ENCODE measurements at regions not wholly inside any gene's neighbourhood (a gene's known extent, or its start where the extent isn't known, plus 50 kb on each side); places are given as distances from the start of the nearest gene placed in this dataset.
A peak's percentile ranks its signal among the peaks of the same experiment; 100 is the strongest.

DNA sequence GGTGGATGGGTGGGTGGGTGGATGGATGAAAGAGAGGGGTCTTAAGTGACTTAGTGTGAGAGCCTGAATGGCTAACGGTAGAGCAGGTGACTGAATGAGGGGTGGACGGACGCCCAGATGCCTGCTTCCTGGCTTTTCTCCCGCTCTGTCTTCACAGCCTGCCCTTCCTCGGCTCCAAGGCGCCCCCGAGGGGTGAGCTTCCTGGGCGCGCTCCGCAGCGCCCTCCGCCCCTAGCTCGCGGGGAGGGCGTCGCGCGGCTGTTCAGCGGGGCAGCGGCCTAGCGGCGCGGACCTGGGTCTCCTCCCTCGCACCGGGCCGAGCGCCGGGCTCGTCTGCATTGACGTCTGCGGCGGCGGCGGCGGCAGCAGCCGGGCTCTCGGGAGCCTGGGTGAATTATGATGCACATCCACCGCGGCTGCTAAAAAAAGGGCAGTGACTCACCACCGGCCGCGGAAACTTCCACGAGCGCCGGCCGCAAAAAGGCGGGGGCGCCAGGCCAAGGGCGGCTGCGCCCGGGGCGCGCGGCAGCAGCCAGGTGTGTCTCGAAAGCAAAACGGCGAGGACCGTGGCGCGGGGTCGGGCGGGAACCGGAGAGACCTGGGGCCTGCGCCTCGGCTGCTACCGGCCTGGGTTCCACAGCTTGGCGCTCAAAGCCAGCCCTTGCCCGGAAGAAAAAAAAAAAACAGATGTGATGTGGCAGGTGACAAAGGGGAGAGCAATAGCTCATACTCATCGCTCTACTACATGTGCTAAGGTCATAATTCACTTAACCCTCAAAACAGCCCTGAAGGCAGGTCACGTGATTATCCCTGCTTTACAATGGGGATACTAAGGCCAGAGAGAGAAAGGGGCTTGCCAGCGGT lies 143.0 kb upstream of the ADRA1B start:
- DNase-seq (ENCODE audit: insufficient read length, low spot score) (peak; percentile 65), FAIRE-seq (no peak)

DNA sequence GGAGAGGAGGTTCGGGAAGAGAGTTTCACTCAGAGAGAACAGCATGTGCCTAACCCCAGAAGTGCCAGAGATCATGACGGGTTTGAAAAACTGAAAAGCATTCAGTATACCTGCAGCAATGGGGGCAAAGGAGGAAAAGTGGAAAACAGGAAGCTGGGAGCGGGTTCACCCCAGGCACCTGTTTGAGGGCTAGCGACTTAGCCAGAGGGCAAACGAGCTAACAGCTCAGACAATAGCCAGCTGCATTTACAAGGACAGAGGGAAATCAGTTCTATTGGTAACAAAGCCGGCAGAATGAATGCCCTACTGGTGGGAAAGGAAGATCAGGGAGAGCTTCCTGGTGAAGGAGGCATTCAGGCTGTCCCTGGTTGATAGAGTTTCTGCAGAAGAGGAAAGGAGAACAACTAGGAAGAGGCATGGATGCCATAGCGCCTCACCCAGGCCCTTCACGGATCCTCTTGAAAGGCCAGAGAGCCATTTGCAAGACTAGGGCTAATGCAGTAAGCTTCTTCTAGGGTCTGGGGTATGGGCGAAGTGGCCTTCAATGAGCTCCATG lies 141.7 kb upstream of the ADRA1B start:
- FAIRE-seq (no peak), DNase-seq (ENCODE audit: insufficient read length, low spot score) (no peak)

DNA sequence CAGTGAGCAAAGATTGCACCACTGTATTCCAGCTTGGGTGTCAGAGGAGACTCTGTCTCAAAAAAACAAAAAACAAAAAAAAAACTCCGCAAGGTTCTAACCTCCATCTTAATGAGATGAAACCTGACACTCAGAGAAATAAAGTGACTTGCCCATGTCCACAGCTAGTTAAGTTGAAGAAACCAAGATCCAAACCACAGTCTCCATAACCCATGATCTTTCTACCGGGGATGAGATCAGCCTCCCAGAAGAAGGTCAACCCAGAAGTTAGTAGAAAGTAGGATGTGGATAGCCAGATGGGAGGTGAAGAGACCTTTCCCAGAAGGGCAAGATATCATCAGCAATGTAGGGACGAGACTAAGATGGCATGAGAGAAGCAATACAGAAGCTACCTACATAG lies 140.4 kb upstream of the ADRA1B start:
- DNase-seq (ENCODE audit: insufficient read length, low spot score): no peak
- FAIRE-seq: no peak

DNA sequence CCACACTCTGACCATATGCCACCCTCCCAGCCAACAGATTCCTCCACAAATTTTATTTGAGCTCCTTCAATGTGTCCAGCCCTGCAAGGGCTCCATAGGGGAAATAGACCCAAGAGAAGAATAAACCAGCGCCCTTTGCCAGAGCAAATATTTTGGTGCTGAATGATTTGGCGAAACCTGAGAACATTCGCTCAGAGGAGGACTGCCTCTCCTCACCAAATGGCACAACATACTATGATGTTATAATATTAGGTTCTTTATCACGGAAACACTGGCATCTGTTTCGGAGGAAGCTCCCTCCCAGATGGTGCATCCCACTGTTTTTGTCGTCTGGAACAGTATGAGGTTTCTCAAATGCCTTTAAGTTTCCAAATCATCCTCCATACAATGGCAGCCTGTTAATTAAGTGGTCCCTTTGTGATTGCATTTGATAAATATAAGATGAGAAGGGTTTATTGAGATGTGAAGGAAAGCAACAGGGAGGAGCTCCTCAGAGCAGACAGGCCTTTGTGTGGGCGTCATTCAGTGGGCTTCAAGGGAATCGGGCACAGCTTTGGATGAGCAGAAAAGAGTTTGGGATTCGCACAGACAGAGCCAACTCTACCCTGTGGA lies 139.1 kb upstream of the ADRA1B start:
- DNase-seq (ENCODE audit: insufficient read length, low spot score): no peak
- no peak for FAIRE-seq

DNA sequence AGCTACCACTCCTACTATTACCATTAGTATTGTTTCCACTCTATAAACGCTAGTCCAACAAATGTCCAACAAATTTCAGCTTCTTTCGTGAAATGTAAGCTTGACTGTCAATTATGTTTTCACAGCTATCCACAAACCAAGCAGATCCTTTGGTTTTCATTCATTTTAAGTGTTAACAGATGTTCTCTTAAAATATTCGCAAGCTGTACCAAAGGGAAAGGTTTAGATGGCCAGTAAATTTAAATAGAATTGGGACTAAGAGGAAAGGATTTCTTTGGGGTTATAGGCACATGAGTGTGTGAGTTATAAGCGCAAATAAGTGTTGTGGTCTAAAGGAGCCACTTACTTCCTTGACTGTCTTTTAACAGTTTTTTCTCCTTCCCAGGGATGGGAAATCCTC lies 136.8 kb upstream of the ADRA1B start:
- no peak for FAIRE-seq
- no peak for DNase-seq (ENCODE audit: insufficient read length, low spot score)

DNA sequence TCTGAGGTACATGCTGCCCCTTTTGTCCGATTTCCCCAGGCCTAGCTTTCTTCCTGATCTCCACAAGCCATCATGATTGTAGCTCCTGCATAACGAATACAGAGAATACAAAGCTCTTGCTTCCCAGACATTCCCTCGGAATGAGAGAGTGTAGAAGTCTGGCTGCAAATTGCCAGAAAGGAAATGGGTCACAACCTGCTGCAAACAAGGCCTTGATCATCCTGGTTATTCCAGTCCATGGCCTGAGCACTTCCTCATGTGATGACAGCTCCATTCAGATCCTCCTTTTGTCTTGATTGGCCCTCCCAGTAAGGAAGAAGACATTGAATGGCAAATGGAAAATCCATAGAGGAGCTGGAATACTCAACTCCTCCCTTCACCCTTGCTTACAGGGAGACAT lies 136.0 kb upstream of the ADRA1B start:
- no peak for DNase-seq (ENCODE audit: insufficient read length, low spot score)

DNA sequence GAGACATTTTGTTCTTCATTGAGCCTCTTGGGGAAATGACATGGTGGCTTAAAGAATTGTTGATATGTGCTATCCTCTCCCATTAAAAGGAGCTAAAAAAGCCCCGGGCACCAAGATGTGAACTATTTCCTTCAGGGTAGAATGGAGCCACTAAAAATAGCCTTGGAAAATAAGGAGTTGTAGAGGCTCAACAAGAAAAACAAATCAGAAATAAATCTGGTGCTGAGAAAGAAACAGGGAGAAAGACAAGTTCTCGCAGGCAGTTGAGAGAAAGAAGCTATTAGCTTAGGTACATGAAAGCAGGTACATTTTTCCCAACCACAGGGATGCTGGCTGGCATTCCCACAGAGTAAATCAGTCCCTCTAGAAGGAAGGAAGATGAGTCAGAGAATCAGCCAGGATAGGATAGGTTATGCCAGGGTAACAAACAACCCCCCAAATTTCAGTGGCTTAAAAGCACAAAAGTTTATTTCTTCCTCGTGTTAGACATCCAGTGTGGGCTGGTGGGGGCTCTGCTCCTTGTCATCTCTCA lies 134.6 kb upstream of the ADRA1B start:
- DNase-seq (ENCODE audit: insufficient read length, low spot score) (no peak), FAIRE-seq (no peak)

More for the DNA sequence above, 136.0 kb upstream of the ADRA1B start:
- FAIRE-seq: no peak

DNA sequence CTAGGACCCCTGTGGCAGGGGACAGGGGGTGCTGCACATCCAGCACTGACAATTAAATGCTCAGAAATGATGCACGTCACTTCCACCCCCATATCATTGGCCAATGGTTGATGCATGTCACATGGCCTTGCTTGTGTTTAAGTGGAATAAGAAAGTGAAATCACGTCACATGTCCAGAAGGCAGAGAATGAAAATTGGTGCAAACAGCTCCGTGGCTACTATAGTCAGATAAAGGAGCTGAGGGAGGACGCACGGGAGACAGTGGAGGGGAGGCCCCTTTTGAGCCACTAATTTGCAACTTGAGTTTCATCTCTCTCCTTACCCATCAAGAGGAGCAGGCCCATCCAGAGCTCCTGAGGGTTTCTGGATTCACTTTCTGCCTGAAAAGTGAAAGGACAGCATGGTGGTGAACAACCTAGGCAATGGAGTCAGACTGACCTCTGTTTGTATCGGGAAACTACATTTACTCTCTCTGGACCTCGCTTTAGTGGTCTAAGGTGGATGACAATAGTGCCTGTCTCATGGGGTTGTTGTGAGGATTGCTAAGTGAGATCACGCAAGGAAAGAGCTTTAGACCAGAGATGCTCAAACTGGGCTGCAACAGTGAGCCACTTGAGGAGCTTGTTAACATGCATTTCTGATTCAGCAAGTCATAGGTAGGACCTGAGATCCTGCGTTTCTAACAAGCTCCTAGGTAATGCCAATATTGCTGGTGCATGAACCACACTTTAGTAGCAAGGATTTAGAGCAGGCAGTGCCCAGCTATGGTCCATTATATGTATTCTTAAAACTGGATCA lies 133.9 kb upstream of the ADRA1B start:
- no peak for DNase-seq (ENCODE audit: insufficient read length, low spot score)
- no peak for FAIRE-seq

DNA sequence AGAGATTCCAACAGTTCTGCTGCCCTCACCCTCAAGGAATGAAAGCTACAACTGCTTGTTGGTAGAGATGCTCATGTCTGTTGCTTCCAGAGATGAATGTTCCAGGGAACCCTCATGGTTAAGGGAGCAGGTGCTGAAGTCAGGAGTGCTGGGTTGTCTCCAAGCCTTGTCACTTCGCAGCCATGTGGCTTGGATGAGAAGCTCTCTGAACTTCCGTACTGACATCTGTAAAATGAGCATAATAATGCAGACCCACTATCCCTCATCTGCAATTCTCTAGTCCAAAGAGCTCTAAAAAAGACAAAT lies 133.3 kb upstream of the ADRA1B start:
- peak; percentile 33 for FAIRE-seq
- no peak for DNase-seq (ENCODE audit: insufficient read length, low spot score)

DNA sequence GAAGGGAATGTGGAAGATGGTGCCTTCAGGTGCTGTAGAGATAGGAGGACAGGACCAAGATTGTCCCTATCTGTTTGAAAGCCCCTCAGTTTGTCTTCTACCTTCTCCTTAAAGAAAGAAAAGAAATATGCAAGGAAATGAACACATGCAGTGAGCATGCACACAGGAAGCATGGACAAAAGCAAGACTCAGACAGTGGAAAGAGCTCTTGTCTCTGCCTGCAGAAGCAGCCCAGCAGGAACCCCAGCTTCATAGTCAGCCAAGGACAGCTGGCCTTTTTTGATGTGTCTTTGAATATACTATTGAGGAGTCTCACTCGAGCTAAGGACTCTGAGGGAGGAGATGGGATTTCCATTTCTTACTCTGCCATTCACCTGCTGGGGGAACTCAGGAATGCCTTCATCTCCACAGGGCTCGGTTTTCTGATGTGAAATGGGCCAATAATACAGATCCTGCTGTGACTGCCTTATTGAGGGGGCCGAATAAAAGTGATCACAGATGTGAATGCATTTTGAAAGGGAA lies 132.5 kb upstream of the ADRA1B start:
- DNase-seq (ENCODE audit: insufficient read length, low spot score): no peak
- no peak for FAIRE-seq

DNA sequence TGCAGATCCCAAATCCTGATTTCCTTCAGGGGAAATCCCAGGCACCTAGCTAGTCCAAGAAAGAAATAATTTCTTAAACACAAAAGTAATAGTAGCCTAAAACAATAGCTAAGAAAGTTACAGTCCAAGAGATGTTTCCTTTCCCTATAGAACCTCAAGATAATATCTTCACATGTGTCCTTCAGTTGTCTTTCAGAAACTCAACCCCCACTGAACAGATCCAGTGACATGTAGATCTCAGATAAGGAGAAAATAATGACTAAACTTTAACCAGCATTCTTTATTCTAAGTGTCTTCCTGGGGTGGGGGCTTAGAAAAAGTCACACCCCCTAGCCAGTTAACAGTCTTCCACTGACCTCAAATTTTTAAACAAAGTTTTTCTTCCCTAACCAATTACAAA lies 131.3 kb upstream of the ADRA1B start:
- no peak for FAIRE-seq
- DNase-seq (ENCODE audit: insufficient read length, low spot score): no peak

DNA sequence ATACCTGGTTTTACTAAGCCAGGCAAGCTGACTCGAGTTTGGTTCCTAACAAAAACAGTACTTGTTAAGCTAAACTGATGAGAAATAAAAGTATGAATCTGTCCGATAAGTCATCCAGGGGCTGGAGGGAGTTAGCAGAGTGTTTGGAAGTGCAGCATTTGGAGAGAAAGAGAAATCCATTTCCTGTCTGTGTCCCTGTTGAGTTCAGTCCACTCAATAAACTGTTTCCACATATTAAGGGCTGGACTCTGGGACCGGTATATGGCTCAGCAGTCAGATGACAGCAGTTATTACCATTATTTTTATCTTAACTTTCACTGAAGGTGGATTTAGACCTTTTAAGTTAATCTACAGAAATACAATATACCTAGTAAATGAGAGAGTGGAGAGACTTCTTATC lies 130.6 kb upstream of the ADRA1B start:
- no peak for FAIRE-seq

DNA sequence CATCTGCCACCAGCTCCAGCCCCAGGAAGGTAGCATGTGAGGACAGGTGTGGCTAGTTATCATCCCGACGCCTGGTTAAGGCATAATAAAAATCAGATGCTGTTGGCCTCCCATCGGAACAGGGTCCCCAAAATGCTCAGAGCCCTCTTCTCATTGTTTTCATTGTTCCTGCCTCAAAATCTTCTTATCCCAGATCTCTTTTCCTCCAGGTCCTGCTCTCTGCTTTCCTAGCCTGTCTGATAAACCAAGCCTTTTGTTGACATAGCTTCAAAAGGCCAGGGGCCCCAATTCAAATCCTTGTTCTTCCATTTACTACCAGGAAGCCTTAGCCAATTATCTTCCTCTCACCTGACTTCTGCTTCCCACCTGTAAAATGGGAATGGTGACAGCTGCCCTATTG lies 130.1 kb upstream of the ADRA1B start:
- FAIRE-seq (no peak), DNase-seq (ENCODE audit: insufficient read length, low spot score) (no peak)

More for the DNA sequence above, 130.6 kb upstream of the ADRA1B start:
- no peak for DNase-seq (ENCODE audit: insufficient read length, low spot score)

DNA sequence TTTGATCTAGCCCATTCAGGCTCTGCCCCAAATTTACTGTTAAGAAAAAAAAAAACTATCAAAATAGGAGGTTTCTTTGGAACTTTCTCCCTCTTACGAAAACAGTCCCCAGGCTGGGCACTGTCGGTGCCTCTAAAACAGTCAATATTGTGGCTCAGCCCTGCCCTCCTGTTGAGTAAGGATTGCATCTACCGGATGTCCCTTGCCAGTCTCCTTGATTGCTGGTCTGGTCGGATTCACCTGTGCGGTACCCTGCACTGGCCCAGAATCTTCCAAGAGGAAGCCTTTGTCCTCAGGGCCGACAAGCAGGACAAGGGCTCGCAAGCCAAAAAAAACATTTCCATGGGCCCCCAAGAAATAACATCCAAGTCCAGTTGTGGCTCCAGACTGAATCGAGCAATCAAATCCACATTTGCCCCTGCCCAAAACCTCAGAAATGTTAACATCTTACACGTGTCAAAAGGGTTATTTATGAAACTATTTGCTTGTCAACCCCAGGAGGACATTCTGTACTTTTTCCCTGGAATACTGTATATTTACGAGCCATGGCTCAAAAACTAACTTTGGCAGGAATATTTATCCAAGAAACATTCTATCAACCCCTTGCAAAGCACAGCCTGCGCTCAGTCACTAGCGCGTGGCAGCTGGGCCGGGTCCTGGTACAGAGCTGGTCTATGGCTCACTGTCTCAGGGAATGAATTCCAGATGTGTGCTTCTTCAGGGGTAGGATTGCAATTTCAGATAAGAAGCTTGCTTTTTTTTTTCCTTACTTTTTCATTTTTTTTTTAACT lies 129.2 kb upstream of the ADRA1B start:
- DNase-seq (ENCODE audit: insufficient read length, low spot score): no peak

DNA sequence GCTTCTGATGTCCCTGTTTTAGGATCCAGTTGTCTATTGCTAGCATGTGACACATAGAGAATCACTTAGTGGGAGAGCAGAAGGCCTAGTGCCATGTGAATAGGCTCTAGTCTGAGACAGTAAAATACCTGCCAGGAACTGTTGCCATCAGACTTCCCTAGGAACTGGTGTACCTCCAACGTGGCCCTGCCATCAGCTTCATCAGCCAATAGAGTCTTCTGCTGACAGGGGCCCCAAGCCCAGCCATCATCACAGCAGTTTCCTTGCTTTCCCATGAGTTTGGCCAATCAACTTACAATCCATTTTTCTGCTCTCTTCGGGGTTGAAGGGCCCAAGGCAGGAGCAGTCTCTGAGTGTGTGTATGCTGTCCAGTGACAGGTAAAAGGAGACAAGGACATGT lies 128.4 kb upstream of the ADRA1B start:
- FAIRE-seq: no peak
- DNase-seq (ENCODE audit: insufficient read length, low spot score): no peak

More for the DNA sequence above, 129.2 kb upstream of the ADRA1B start:
- no peak for FAIRE-seq

DNA sequence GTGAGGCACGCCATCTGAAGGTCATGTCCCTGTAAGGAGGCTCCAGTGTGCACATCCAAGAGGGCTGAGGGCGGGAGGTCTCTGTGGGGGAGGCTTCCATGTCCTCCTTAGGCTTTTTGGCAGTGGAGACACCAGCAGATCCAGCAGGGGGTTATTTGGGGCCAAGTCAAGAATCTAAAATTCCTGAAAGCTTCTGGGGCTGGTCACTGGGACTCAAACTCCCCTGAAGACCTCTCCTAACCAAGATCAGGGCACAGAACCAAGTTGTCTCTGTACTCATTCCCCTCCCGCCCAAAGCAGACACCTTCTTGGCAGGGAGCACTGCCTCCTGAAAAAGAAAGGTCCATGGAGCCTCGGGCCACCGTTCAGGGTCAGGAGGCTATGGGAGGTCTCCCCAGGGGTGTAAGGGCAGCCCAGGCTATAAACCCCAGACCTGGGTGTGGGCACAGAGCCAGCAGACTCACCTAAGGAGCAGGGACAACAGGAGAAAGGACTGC lies 127.4 kb upstream of the ADRA1B start:
- FAIRE-seq: no peak
- DNase-seq (ENCODE audit: insufficient read length, low spot score): no peak

DNA sequence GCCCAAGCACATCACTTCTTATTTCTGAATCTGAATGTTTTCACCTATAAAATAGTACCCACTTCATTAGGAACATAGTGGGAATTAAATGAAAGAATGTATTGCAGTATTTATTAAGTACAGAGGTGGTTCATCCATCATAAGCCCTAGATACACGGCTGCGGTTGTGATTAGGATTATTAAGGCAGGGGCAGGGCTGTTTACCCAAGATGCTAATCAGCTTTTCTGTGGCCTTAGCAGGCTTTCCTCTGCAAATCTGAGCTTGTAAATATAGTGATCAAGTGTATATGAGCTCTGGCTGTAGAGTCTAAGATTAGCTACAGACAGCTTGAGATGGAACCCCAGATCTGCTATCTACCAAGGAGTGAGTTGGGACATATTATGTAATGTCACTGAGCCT lies 124.1 kb upstream of the ADRA1B start:
- peak; percentile 48 for FAIRE-seq

DNA sequence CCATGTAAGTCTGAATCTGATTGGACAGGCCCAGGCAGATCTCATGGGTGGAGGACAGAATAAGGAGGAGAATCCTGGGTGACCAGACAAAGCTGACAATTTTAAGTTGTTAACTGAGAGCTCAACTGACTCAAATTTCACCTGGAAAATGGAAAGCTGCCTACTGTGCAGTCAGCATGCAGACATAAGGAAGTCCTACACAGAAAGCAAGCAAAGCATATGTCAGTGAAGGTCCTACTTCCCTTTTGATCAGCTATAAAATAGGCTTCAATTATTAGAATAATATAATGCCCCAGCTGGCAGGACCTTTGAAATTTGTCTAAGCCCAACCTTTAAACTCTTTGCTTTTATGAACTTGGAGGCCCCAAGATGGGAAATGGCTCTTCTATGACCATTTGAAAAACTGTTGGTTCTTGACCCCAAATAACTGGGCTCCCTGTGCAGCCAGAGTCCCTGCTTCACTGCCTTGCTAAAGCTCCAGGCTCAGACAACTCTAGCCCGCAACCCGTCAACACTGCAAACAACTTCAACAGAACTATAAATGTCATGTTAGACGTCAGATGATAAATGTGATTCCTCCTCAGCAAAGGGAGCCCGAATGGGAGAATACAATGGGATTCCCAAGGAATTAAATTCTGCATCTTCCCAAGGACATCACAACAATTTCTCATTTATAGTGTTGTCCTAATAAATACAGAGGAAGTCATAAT lies 118.9 kb upstream of the ADRA1B start:
- FAIRE-seq: no peak
- DNase-seq (ENCODE audit: insufficient read length, low spot score): no peak

More for the DNA sequence above, 124.1 kb upstream of the ADRA1B start:
- no peak for DNase-seq (ENCODE audit: insufficient read length, low spot score)

DNA sequence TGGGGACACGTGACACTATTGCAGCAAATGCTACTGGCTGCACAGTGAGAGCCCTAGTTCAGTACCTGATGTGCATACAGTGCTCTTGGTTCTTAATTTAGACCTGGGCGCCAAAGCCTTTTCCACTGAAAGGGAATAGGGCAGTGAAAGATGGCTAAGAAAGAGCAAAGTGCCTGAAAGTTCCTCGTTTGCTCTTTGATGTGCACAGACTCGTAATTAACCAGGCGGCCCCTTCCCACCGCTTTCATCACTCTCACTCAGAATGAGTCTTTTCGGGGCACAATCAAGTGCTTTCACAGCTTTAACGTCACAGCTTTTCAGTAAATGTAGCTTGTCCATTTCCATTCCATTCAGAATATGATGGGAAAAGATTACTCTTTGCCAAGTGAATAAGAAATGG lies 116.6 kb upstream of the ADRA1B start:
- DNase-seq (ENCODE audit: insufficient read length, low spot score) (no peak), FAIRE-seq (no peak)
